ENCODE measurements at regions not wholly inside any gene's neighbourhood (a gene's known extent, or its start where the extent isn't known, plus 50 kb on each side); places are given as distances from the start of the nearest gene placed in this dataset.

DNA sequence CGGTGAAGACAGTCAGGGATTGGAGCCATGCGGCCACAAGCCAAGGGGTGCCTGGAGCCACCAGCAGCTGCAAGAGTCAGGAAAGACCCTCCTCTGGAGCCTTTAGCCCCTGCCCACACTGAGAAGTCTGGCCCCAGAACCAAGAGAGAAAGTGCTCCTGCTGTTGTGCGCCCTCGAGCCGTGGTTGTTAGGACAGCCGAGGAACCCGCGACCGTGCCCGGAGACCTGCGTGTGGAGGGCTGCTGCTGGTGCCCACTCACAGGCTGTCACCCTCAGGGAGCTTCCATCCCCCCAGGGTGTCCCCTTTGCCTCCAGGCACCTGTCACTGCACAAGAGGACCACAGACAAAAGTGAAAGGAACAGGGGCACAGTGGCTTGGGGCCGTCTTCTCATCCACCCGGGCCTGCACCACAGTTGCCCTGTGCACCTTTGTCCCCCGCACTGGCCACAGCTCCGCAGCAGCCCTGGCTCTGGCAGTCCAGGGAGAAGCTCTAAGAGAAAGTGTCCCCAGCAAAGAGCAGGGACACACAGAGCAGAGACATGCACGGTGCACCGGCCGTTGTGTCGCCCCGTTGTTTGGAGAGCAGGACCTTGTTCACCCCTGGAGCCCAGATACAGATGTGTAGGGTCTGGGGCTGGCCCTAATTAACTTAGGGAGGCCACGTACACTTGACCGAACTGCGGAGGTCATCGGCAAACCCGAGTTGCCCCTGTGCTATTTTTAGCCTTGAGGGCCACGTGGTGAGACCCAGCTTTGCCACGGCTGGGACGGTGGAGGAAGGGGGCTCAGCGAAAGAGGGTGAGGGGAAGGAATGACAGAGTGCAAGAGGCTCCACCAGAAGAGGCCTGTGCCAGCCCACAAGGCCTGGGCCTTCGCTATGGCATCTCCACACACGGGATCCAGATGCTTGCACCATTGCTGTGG lies 329.2 kb downstream of the C16orf95 start:
- H3K9ac ChIP-seq (ENCODE audit: control insufficient read depth, insufficient read depth, low read length): no peak overlapping the region
- H3K79me2 ChIP-seq (ENCODE audit: control insufficient read depth, insufficient read depth, low read length): no peaks in the 10 kb centered on the region
- no peak overlapping the region for H3K27ac ChIP-seq (ENCODE audit: control insufficient read depth, insufficient read depth)
- FAIRE-seq (no peak), DNase-seq (ENCODE audit: low read depth, low spot score) (no peak), ATAC-seq (no peak)
- RAD21 ChIA-PET (ENCODE audit: unreplicated experiment): no interaction called here
- POLR2A ChIA-PET: no interaction called here
- in situ Hi-C loops (cut with MboI): no loop called here
- H3K4me1 ChIP-seq (ENCODE audit: control insufficient read depth, insufficient read depth, low read length): no peaks in the 10 kb centered on the region
- no peak overlapping the region for H2AFZ ChIP-seq (ENCODE audit: control insufficient read depth, low read depth, low read length)
- H4K20me1 ChIP-seq (ENCODE audit: control insufficient read depth, insufficient read depth): no peaks in the 10 kb centered on the region
- 66% methylated on average over 31 of the region's 31 CpGs for WGBS (ENCODE audit: insufficient coverage, insufficient replicate concordance, low lambda C conversion rate, missing lambda C conversion rate)
- H3K36me3 ChIP-seq (ENCODE audit: control insufficient read depth in 2 of 2, insufficient read depth in 2 of 2, low read length in 1 of 2): no peaks in the 10 kb centered on the region
- SMC1A ChIA-PET (ENCODE audit: uncharacterized antibody, unreplicated experiment): no interaction called here
- no TSS peak for BruUV-seq (replicated peaks)
- CTCF ChIA-PET: no interaction called here
- intact Hi-C loops (cut with micrococcal nuclease; ENCODE audit: unreplicated experiment): no loop called here
- no peaks in the 10 kb centered on the region for H3K9me3 ChIP-seq (replicated peaks; ENCODE audit: control insufficient read depth, insufficient read depth, low read length)
- no peak overlapping the region for H3K4me2 ChIP-seq (ENCODE audit: control insufficient read depth, insufficient read depth)
- H3K27me3 ChIP-seq (replicated peaks in 1 of 2; ENCODE audit: control insufficient read depth in 2 of 2, insufficient read depth in 2 of 2, low read length in 1 of 2): no peaks in the 10 kb centered on the region
- H3K4me3 ChIP-seq: no peak overlapping the region
- no peak for TF ChIP-seq EZH2 (IDR thresholded peaks at IDR 0.05; ENCODE audit: borderline replicate concordance, control insufficient read depth, low read depth, low read length)
- TF ChIP-seq KAT2A (conservative IDR thresholded peaks at IDR 0.05; ENCODE audit: control insufficient read depth, low read depth, low read length): no peak
- TF ChIP-seq, protein P1, sequence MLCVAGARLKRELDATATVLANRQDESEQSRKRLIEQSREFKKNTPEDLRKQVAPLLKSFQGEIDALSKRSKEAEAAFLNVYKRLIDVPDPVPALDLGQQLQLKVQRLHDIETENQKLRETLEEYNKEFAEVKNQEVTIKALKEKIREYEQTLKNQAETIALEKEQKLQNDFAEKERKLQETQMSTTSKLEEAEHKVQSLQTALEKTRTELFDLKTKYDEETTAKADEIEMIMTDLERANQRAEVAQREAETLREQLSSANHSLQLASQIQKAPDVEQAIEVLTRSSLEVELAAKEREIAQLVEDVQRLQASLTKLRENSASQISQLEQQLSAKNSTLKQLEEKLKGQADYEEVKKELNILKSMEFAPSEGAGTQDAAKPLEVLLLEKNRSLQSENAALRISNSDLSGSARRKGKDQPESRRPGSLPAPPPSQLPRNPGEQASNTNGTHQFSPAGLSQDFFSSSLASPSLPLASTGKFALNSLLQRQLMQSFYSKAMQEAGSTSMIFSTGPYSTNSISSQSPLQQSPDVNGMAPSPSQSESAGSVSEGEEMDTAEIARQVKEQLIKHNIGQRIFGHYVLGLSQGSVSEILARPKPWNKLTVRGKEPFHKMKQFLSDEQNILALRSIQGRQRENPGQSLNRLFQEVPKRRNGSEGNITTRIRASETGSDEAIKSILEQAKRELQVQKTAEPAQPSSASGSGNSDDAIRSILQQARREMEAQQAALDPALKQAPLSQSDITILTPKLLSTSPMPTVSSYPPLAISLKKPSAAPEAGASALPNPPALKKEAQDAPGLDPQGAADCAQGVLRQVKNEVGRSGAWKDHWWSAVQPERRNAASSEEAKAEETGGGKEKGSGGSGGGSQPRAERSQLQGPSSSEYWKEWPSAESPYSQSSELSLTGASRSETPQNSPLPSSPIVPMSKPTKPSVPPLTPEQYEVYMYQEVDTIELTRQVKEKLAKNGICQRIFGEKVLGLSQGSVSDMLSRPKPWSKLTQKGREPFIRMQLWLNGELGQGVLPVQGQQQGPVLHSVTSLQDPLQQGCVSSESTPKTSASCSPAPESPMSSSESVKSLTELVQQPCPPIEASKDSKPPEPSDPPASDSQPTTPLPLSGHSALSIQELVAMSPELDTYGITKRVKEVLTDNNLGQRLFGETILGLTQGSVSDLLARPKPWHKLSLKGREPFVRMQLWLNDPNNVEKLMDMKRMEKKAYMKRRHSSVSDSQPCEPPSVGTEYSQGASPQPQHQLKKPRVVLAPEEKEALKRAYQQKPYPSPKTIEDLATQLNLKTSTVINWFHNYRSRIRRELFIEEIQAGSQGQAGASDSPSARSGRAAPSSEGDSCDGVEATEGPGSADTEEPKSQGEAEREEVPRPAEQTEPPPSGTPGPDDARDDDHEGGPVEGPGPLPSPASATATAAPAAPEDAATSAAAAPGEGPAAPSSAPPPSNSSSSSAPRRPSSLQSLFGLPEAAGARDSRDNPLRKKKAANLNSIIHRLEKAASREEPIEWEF (IDR thresholded peaks at IDR 0.05; ENCODE audit: insufficient replicate concordance, low read depth, low read length): no peak
- no peak for TF ChIP-seq FOXK2 (IDR thresholded peaks at IDR 0.05)
- no peak for TF ChIP-seq YY1 (IDR thresholded peaks at IDR 0.05; ENCODE audit: low read depth, low read length)
- TF ChIP-seq EED (IDR thresholded peaks at IDR 0.05; ENCODE audit: low read depth): no peak
- TF ChIP-seq TBL1XR1 (IDR thresholded peaks at IDR 0.05; ENCODE audit: low read depth, low read length): no peak
- TF ChIP-seq, protein P2, sequence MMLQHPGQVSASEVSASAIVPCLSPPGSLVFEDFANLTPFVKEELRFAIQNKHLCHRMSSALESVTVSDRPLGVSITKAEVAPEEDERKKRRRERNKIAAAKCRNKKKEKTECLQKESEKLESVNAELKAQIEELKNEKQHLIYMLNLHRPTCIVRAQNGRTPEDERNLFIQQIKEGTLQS (IDR thresholded peaks at IDR 0.05; ENCODE audit: borderline replicate concordance, extremely low read depth, low read depth, low read length): no peak
- no peak for TF ChIP-seq TCF12 (IDR thresholded peaks at IDR 0.05; ENCODE audit: low read depth, low read length)
- TF ChIP-seq IKZF1 (conservative IDR thresholded peaks at IDR 0.05): no peak
- TF ChIP-seq, protein P3, sequence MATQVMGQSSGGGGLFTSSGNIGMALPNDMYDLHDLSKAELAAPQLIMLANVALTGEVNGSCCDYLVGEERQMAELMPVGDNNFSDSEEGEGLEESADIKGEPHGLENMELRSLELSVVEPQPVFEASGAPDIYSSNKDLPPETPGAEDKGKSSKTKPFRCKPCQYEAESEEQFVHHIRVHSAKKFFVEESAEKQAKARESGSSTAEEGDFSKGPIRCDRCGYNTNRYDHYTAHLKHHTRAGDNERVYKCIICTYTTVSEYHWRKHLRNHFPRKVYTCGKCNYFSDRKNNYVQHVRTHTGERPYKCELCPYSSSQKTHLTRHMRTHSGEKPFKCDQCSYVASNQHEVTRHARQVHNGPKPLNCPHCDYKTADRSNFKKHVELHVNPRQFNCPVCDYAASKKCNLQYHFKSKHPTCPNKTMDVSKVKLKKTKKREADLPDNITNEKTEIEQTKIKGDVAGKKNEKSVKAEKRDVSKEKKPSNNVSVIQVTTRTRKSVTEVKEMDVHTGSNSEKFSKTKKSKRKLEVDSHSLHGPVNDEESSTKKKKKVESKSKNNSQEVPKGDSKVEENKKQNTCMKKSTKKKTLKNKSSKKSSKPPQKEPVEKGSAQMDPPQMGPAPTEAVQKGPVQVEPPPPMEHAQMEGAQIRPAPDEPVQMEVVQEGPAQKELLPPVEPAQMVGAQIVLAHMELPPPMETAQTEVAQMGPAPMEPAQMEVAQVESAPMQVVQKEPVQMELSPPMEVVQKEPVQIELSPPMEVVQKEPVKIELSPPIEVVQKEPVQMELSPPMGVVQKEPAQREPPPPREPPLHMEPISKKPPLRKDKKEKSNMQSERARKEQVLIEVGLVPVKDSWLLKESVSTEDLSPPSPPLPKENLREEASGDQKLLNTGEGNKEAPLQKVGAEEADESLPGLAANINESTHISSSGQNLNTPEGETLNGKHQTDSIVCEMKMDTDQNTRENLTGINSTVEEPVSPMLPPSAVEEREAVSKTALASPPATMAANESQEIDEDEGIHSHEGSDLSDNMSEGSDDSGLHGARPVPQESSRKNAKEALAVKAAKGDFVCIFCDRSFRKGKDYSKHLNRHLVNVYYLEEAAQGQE (IDR thresholded peaks at IDR 0.05; ENCODE audit: low read depth, low read length): no peak
- TF ChIP-seq ZNF622 (IDR thresholded peaks at IDR 0.05): no peak
- TF ChIP-seq SUPT20H (IDR thresholded peaks at IDR 0.05; ENCODE audit: borderline replicate concordance, control insufficient read depth, low read depth, low read length): no peak
